Activated CD4-positive, alpha-beta T cell treated with anti-CD3 and anti-CD28 coated beads, Interleukin-2, amount 50 U/mL, for 1 hour (primary cell): ENCODE measurements at regions not wholly inside any gene's neighbourhood (a gene's known extent, or its start where the extent isn't known, plus 50 kb on each side); places are given as distances from the start of the nearest gene placed in this dataset.
"Not testable (repeated sequence)": the region's sequence is repeated elsewhere in the genome, so short reads cannot be mapped to it uniquely, and the experiment has no call there.

Experiments
- DNase-seq: peaks from one replicate; pipeline ENCODE4 v3.0.0-alpha.2; 2020

- DNase-seq = no peak
Measured at GRCh38 chr2:153299809-153300208, 178.8 kb downstream of the RPRM start.

- DNase-seq = no peak
Measured at GRCh38 chr2:153299217-153299616, 179.3 kb downstream of the RPRM start.

GRCh38 chr2:153294199-153294786 lies 184.3 kb downstream of the RPRM start:
- DNase-seq = no peak

- DNase-seq = no peak
Measured at GRCh38 chr2:153291718-153292117, 186.8 kb downstream of the RPRM start.

- no peak for DNase-seq
Measured at GRCh38 chr2:153287109-153287801, 191.3 kb downstream of the RPRM start.

GRCh38 chr2:153268941-153269461 lies 209.6 kb downstream of the RPRM start:
- DNase-seq = no peak

- not testable (repeated sequence) for DNase-seq
Measured at GRCh38 chr2:153256876-153257275, 221.7 kb downstream of the RPRM start.

GRCh38 chr2:153246636-153247035 lies 231.9 kb downstream of the RPRM start:
- DNase-seq = not testable (repeated sequence)

- DNase-seq = no peak
Measured at GRCh38 chr2:153235516-153235915, 243.0 kb downstream of the RPRM start.

DNA sequence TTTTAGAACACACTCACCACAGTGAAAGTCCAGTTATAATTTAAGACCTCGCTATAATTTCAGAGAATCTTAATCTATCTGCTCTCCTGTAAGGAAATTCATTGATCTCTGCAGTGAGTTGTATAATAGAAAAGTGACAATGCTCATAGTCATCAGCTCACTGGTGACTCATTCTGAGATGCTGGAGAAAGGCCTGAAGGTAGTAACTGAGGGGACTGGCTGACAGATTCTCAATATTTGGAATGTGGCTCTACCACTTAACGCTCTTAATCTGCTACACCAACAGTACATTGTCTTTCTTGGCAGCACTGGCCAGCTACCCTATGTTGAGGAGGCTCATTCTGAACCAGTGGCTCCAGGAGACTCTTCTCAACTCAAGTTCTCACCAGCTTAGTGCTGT lies 246.1 kb downstream of the RPRM start:
- DNase-seq = no peak

GRCh38 chr2:153230977-153231376 lies 247.6 kb downstream of the RPRM start:
- DNase-seq = no peak

GRCh38 chr2:153228904-153229303 lies 249.7 kb downstream of the RPRM start:
- DNase-seq = no peak

- no peak for DNase-seq
Measured at GRCh38 chr2:153227981-153228380, 250.6 kb downstream of the RPRM start.

GRCh38 chr2:153222231-153223165 lies 256.1 kb downstream of the RPRM start:
- no peak for DNase-seq

GRCh38 chr2:153221506-153221905 lies 257.1 kb downstream of the RPRM start:
- DNase-seq = no peak

- DNase-seq = no peak
Measured at GRCh38 chr2:153221087-153221486, 257.5 kb downstream of the RPRM start.

- DNase-seq = no peak
Measured at GRCh38 chr2:153218851-153219250, 259.7 kb downstream of the RPRM start.

GRCh38 chr2:153214337-153214736 lies 264.2 kb downstream of the RPRM start:
- no peak for DNase-seq

- no peak for DNase-seq
Measured at GRCh38 chr2:153213022-153213421, 265.5 kb downstream of the RPRM start.

- no peak for DNase-seq
Measured at GRCh38 chr2:153197402-153198386, 280.9 kb downstream of the RPRM start.

DNA sequence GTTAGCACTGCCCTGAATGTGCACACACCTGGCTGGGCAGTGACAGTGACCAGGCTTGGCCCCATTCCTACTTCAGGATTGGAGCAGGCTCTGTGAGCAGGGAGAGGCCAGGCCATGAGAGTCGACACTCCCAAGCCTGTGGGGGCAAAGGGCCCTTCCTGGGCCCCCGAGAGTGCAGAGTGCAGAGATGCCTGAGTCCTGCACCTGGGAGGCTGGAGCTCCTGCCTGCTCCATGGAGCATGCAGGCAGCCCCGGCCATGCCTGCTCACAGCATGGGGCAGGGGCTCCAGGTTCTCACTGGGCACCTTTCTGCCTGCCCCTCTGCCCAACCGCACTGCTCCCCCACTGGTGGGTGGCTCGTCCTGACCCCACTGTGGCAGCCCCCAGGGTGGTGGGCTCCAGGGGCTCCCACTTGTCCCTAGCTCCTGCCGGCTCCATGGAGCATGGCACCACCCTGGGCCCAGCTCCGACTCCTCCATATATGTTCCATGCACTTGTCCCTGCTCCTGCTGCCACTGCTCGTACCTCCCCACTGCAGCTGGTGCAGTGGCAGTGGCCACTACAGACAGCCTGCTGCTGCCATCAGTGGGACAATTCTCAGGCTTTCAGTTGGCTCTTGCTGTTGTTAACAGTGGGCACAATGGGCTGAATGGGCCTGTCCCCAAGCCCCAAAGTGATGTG lies 282.0 kb downstream of the RPRM start:
- DNase-seq = no peak

GRCh38 chr2:153195342-153195741 lies 283.2 kb downstream of the RPRM start:
- DNase-seq = no peak
